ENCODE measurements at regions not wholly inside any gene's neighbourhood (a gene's known extent, or its start where the extent isn't known, plus 50 kb on each side); places are given as distances from the start of the nearest gene placed in this dataset.

- TF ChIP-seq, protein P1, sequence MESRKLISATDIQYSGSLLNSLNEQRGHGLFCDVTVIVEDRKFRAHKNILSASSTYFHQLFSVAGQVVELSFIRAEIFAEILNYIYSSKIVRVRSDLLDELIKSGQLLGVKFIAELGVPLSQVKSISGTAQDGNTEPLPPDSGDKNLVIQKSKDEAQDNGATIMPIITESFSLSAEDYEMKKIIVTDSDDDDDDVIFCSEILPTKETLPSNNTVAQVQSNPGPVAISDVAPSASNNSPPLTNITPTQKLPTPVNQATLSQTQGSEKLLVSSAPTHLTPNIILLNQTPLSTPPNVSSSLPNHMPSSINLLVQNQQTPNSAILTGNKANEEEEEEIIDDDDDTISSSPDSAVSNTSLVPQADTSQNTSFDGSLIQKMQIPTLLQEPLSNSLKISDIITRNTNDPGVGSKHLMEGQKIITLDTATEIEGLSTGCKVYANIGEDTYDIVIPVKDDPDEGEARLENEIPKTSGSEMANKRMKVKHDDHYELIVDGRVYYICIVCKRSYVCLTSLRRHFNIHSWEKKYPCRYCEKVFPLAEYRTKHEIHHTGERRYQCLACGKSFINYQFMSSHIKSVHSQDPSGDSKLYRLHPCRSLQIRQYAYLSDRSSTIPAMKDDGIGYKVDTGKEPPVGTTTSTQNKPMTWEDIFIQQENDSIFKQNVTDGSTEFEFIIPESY (IDR thresholded peaks at IDR 0.05) = no peak
- no peak for TF ChIP-seq NR2F2 (IDR thresholded peaks at IDR 0.05)
These were observed 460.4 kb downstream of the PPARGC1A start (continued) for GRCh38 chr4:23429497-23429896.

- Histone ChIP-seq H3K4me3 (ENCODE audit: low read depth in 1 of 3, low read length in 3 of 3) (no peak overlapping the region), H3K9ac (ENCODE audit: low read depth in 1 of 2, low read length in 2 of 2) (no peak overlapping the region), H3K9me3 (ENCODE audit: control insufficient read depth in 4 of 4, low read length in 3 of 4) (no peaks in the 10 kb centered on the region), H3K4me1 (ENCODE audit: control insufficient read depth in 4 of 4, insufficient read depth in 4 of 4, low read length in 3 of 4) (no peaks in the 10 kb centered on the region), H3K36me3 (ENCODE audit: control insufficient read depth in 4 of 4, insufficient read depth in 3 of 4, low read depth in 1 of 4, low read length in 3 of 4) (no peaks in the 10 kb centered on the region), H3K27ac (ENCODE audit: low read depth in 1 of 2, low read length in 2 of 2) (no peak overlapping the region), H3K27me3 (ENCODE audit: control insufficient read depth in 4 of 4, insufficient read depth in 4 of 4, low read length in 3 of 4) (no peaks in the 10 kb centered on the region)
- DNase-seq (ENCODE audit: low spot score) = no peak
- no peak for TF ChIP-seq YY1 (IDR thresholded peaks at IDR 0.05)
- TF ChIP-seq FOXA2 (IDR thresholded peaks at IDR 0.05) = no peak
- no peak for TF ChIP-seq HNF4A (conservative IDR thresholded peaks at IDR 0.05)
- TF ChIP-seq EGR1 (IDR thresholded peaks at IDR 0.05; ENCODE audit: low read depth in 2 of 2) = no peak
- TF ChIP-seq MAX (IDR thresholded peaks at IDR 0.05) = no peak
- no peak for TF ChIP-seq NR2F2 (IDR thresholded peaks at IDR 0.05)
- TF ChIP-seq, protein P2, sequence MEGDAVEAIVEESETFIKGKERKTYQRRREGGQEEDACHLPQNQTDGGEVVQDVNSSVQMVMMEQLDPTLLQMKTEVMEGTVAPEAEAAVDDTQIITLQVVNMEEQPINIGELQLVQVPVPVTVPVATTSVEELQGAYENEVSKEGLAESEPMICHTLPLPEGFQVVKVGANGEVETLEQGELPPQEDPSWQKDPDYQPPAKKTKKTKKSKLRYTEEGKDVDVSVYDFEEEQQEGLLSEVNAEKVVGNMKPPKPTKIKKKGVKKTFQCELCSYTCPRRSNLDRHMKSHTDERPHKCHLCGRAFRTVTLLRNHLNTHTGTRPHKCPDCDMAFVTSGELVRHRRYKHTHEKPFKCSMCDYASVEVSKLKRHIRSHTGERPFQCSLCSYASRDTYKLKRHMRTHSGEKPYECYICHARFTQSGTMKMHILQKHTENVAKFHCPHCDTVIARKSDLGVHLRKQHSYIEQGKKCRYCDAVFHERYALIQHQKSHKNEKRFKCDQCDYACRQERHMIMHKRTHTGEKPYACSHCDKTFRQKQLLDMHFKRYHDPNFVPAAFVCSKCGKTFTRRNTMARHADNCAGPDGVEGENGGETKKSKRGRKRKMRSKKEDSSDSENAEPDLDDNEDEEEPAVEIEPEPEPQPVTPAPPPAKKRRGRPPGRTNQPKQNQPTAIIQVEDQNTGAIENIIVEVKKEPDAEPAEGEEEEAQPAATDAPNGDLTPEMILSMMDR (IDR thresholded peaks at IDR 0.05; ENCODE audit: low read depth, low read length, missing input control) = no peak
- no peak for TF ChIP-seq RXRA (IDR thresholded peaks at IDR 0.05)
- no peak for TF ChIP-seq HNF4G (IDR thresholded peaks at IDR 0.05)
- TF ChIP-seq FOXA1 (IDR thresholded peaks at IDR 0.05) = no peak
- TF ChIP-seq TAF1 (conservative IDR thresholded peaks at IDR 0.05) = no peak
- no peak for TF ChIP-seq GABPA (IDR thresholded peaks at IDR 0.05 in 1 of 2, conservative IDR thresholded peaks at IDR 0.05 in 1 of 2)
- TF ChIP-seq SP1 (IDR thresholded peaks at IDR 0.05) = no peak
- TF ChIP-seq RAD21 (IDR thresholded peaks at IDR 0.05) = no peak
These were observed 464.3 kb downstream of the PPARGC1A start for GRCh38 chr4:23425570-23425969.

DNA sequence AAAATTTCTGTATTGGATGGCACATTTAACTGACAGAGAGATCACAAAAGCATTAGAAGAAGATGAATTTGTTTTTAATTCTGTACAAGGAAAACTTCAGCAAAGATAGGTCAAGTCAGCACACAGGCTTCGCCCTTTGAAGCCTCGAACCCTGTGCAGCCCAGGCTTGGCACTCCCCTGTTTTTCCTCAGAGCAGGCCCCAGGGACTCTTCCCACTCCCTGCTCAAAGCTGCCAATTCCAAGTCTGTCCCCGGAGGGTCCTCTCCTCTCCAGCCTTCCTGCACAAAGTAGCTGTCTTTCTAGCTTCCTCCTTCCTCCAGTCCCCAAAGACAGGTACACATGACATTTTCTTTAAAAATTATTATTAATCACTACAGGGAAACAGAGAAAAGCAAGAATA is 466.3 kb downstream of the PPARGC1A start:
- Histone ChIP-seq H3K27ac (ENCODE audit: low read depth in 1 of 2, low read length in 2 of 2) (no peak overlapping the region), H3K9me3 (ENCODE audit: control insufficient read depth in 4 of 4, low read length in 3 of 4) (peaks cover 0 to 1% (median 0%) of the 10 kb centered on the region in 4 donors), H3K4me1 (ENCODE audit: control insufficient read depth in 4 of 4, insufficient read depth in 4 of 4, low read length in 3 of 4) (no peaks in the 10 kb centered on the region), H3K36me3 (ENCODE audit: control insufficient read depth in 4 of 4, insufficient read depth in 3 of 4, low read depth in 1 of 4, low read length in 3 of 4) (no peaks in the 10 kb centered on the region), H3K9ac (ENCODE audit: low read depth in 1 of 2, low read length in 2 of 2) (no peak overlapping the region), H3K4me3 (ENCODE audit: low read depth in 1 of 3, low read length in 3 of 3) (no peak overlapping the region), H3K27me3 (ENCODE audit: control insufficient read depth in 4 of 4, insufficient read depth in 4 of 4, low read length in 3 of 4) (no peaks in the 10 kb centered on the region)
- TF ChIP-seq TAF1 (conservative IDR thresholded peaks at IDR 0.05) (no peak), FOXA1 (IDR thresholded peaks at IDR 0.05) (no peak), FOXA2 (IDR thresholded peaks at IDR 0.05) (no peak), YY1 (IDR thresholded peaks at IDR 0.05) (no peak), SP1 (IDR thresholded peaks at IDR 0.05) (no peak), EGR1 (IDR thresholded peaks at IDR 0.05; ENCODE audit: low read depth in 2 of 2) (no peak), JUND (IDR thresholded peaks at IDR 0.05) (no peak), RAD21 (IDR thresholded peaks at IDR 0.05) (no peak), HNF4G (IDR thresholded peaks at IDR 0.05) (no peak), RXRA (IDR thresholded peaks at IDR 0.05) (no peak), MAX (IDR thresholded peaks at IDR 0.05) (no peak), GABPA (IDR thresholded peaks at IDR 0.05 in 1 of 2, conservative IDR thresholded peaks at IDR 0.05 in 1 of 2) (no peak)
- TF ChIP-seq, protein P3, sequence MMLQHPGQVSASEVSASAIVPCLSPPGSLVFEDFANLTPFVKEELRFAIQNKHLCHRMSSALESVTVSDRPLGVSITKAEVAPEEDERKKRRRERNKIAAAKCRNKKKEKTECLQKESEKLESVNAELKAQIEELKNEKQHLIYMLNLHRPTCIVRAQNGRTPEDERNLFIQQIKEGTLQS (IDR thresholded peaks at IDR 0.05) = no peak
- TF ChIP-seq, protein P2 (IDR thresholded peaks at IDR 0.05; ENCODE audit: low read depth, low read length, missing input control) = no peak
- TF ChIP-seq, protein P1 (IDR thresholded peaks at IDR 0.05) = no peak
- DNase-seq (ENCODE audit: low spot score) = no peak
- 65% methylated on average over 3 of the region's 3 CpGs for WGBS
